Liver (tissue), 8 donors: ENCODE measurements at regions not wholly inside any gene's neighbourhood (a gene's known extent, or its start where the extent isn't known, plus 50 kb on each side); places are given as distances from the start of the nearest gene placed in this dataset.

Experiments used
- DNase-seq: peaks from one replicate; pipeline ENCODE4 v3.0.0-alpha.2; 2017; ENCODE audit warnings: low spot score
- H3K27ac ChIP-seq, 2 donors: one replicate each; pipeline ENCODE4 v1.7.0; 2013; ENCODE audit warnings: inconsistent platforms in 2 of 2, low read length in 2 of 2, control low read depth in 1 of 2, low read depth in 1 of 2, mild to moderate bottlenecking in 1 of 2
- H3K27me3 ChIP-seq, 4 donors: one replicate each; pipeline versions ENCODE4 v1.6.1 to v1.7.0; 2013; ENCODE audit warnings: low read length in 3 of 4, inconsistent platforms in 1 of 4, mild to moderate bottlenecking in 1 of 4, moderate library complexity in 1 of 4; ENCODE audit not compliant: control insufficient read depth in 4 of 4, insufficient read depth in 4 of 4
- H3K36me3 ChIP-seq, 4 donors: one replicate each; pipeline versions ENCODE4 v1.6.1 to v1.7.0; 2013; ENCODE audit warnings: low read length in 3 of 4, mild to moderate bottlenecking in 3 of 4, low read depth in 1 of 4, moderate library complexity in 1 of 4; ENCODE audit not compliant: control insufficient read depth in 4 of 4, insufficient read depth in 3 of 4
- H3K4me1 ChIP-seq, 4 donors: one replicate each; pipeline versions ENCODE4 v1.6.1 to v1.7.0; 2013; ENCODE audit warnings: low read length in 3 of 4, mild to moderate bottlenecking in 3 of 4, moderate library complexity in 1 of 4; ENCODE audit not compliant: control insufficient read depth in 4 of 4, insufficient read depth in 4 of 4
- H3K4me3 ChIP-seq, 3 donors: one replicate each; pipeline versions ENCODE4 v1.6.1 to v1.7.0; 2013; ENCODE audit warnings: low read length in 3 of 3, control low read depth in 1 of 3, low read depth in 1 of 3, mild to moderate bottlenecking in 1 of 3
- H3K9ac ChIP-seq, 2 donors: one replicate each; pipeline ENCODE4 v1.7.0; 2013; ENCODE audit warnings: low read length in 2 of 2, mild to moderate bottlenecking in 2 of 2, moderate library complexity in 2 of 2, control low read depth in 1 of 2, low read depth in 1 of 2
- H3K9me3 ChIP-seq, 4 donors: one replicate each; pipeline versions ENCODE4 v1.6.1 to v1.7.0; 2013; ENCODE audit warnings: low read length in 3 of 4; ENCODE audit not compliant: control insufficient read depth in 4 of 4
- CTCF ChIP-seq: fragments of 150-350 bp; IDR thresholded peaks from 2 replicates; pipeline ENCODE4 v1.5.1; 2017; ENCODE audit warnings: improper control_type of control experiment, low read depth, low read length; ENCODE audit not compliant: missing input control
- EGR1 ChIP-seq, 2 donors: IDR thresholded peaks; 2 replicates each; pipeline ENCODE4 v1.6.1; 2016 to 2018; ENCODE audit warnings: antibody characterized with exemption in 2 of 2, low read depth in 2 of 2
- FOXA1 ChIP-seq: IDR thresholded peaks from 2 replicates; pipeline ENCODE4 v1.6.1; 2016; ENCODE audit warnings: antibody characterized with exemption
- FOXA2 ChIP-seq: IDR thresholded peaks from 2 replicates; pipeline ENCODE4 v1.6.1; 2016; ENCODE audit warnings: antibody characterized with exemption
- GABPA ChIP-seq, 2 donors: IDR thresholded peaks in 1 of 2; conservative IDR thresholded peaks in 1 of 2; 2 replicates each; pipeline ENCODE4 v1.6.1; 2016; ENCODE audit warnings: antibody characterized with exemption in 2 of 2, mild to moderate bottlenecking in 1 of 2, moderate library complexity in 1 of 2
- HNF4A ChIP-seq, 2 donors: conservative IDR thresholded peaks; 2 replicates each; pipeline ENCODE4 v1.6.1; 2016; ENCODE audit warnings: antibody characterized with exemption in 2 of 2, mild to moderate bottlenecking in 2 of 2
- HNF4G ChIP-seq: IDR thresholded peaks from 2 replicates; pipeline ENCODE4 v1.6.1; 2016; ENCODE audit warnings: antibody characterized with exemption
- JUND ChIP-seq, 2 donors: IDR thresholded peaks; 2 replicates each; pipeline ENCODE4 v1.6.1; 2016; ENCODE audit warnings: antibody characterized with exemption in 2 of 2
- RAD21 ChIP-seq, 2 donors: IDR thresholded peaks; 2 replicates each; pipeline ENCODE4 v1.6.1; 2016; ENCODE audit warnings: antibody characterized with exemption in 2 of 2, mild to moderate bottlenecking in 2 of 2
- RXRA ChIP-seq, 2 donors: IDR thresholded peaks; 2 replicates each; pipeline ENCODE4 v1.6.1; 2017 to 2018; ENCODE audit warnings: antibody characterized with exemption in 2 of 2, mild to moderate bottlenecking in 1 of 2
- SP1 ChIP-seq: IDR thresholded peaks from 2 replicates; pipeline ENCODE4 v1.6.1; 2018; ENCODE audit warnings: antibody characterized with exemption, mild to moderate bottlenecking
- TAF1 ChIP-seq: conservative IDR thresholded peaks from 2 replicates; pipeline ENCODE4 v1.6.1; 2016; ENCODE audit warnings: antibody characterized with exemption, mild to moderate bottlenecking
- YY1 ChIP-seq: IDR thresholded peaks from 2 replicates; pipeline ENCODE4 v1.6.1; 2016; ENCODE audit warnings: antibody characterized with exemption, mild to moderate bottlenecking
- WGBS: extraction: QIAGEN DNeasy Blood & Tissue Kit; methylation state at CpG from one replicate; pipeline ENCODE4 v1.1.7; 2013; 5-methylcytosine and 5-hydroxymethylcytosine counted together
- TF ChIP-seq, protein P1 (sequence below): IDR thresholded peaks from 2 replicates; pipeline ENCODE4 v1.6.1; 2016; ENCODE audit warnings: antibody characterized with exemption
- TF ChIP-seq, protein P2 (sequence below): IDR thresholded peaks from 2 replicates; pipeline ENCODE4 v1.6.1; 2016; ENCODE audit warnings: antibody characterized with exemption, mild to moderate bottlenecking
- TF ChIP-seq, protein P3 (sequence below): IDR thresholded peaks from 2 replicates; pipeline ENCODE4 v1.6.1; 2016; ENCODE audit warnings: antibody characterized with exemption
- donor health status: healthy.
- donor health status: healthy.
- donor health status: healthy.
- donor health status: healthy.
- donor health status: healthy.

GRCh38 chr6:99030915-99031314 lies 83.2 kb upstream of the FBXL4 start (continued):
- TF ChIP-seq, protein P1, sequence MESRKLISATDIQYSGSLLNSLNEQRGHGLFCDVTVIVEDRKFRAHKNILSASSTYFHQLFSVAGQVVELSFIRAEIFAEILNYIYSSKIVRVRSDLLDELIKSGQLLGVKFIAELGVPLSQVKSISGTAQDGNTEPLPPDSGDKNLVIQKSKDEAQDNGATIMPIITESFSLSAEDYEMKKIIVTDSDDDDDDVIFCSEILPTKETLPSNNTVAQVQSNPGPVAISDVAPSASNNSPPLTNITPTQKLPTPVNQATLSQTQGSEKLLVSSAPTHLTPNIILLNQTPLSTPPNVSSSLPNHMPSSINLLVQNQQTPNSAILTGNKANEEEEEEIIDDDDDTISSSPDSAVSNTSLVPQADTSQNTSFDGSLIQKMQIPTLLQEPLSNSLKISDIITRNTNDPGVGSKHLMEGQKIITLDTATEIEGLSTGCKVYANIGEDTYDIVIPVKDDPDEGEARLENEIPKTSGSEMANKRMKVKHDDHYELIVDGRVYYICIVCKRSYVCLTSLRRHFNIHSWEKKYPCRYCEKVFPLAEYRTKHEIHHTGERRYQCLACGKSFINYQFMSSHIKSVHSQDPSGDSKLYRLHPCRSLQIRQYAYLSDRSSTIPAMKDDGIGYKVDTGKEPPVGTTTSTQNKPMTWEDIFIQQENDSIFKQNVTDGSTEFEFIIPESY, result no peak
- TF ChIP-seq EGR1 (IDR thresholded peaks at IDR 0.05; ENCODE audit: low read depth in 2 of 2) (no peak), HNF4G (no peak), RAD21 (IDR thresholded peaks at IDR 0.05) (no peak), FOXA2 (no peak), RXRA (IDR thresholded peaks at IDR 0.05) (no peak)

DNA sequence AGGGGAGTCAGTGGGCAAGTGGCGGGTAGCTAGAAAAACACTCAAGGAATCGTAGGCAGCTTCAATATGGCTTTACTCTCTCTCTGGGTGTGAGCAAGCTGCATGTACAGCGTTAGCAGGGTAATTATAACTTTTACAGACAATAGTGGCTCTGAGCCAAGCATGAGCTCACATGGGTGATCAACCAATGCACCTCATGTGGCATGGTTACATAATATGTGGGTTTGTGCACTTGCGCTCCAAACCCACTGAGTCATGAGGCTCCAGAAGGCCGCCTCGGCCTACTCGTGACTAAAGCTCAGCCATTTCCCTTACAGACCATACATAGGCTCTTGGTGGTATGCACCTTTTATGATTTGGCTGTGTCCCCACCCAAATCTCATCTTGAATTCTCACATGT lies 78.4 kb upstream of the FBXL4 start:
- 96% methylated on average over 7 of the region's 7 CpGs for WGBS
- Histone ChIP-seq H3K9ac (no peak overlapping the region), H3K9me3 (no peaks in the 10 kb centered on the region), H3K4me1 (no peaks in the 10 kb centered on the region), H3K36me3 (no peaks in the 10 kb centered on the region), H3K27ac (no peak overlapping the region), H3K4me3 (no peak overlapping the region), H3K27me3 (no peaks in the 10 kb centered on the region)
- DNase-seq, result no peak
- no peak for TF ChIP-seq YY1
- TF ChIP-seq, protein P2, sequence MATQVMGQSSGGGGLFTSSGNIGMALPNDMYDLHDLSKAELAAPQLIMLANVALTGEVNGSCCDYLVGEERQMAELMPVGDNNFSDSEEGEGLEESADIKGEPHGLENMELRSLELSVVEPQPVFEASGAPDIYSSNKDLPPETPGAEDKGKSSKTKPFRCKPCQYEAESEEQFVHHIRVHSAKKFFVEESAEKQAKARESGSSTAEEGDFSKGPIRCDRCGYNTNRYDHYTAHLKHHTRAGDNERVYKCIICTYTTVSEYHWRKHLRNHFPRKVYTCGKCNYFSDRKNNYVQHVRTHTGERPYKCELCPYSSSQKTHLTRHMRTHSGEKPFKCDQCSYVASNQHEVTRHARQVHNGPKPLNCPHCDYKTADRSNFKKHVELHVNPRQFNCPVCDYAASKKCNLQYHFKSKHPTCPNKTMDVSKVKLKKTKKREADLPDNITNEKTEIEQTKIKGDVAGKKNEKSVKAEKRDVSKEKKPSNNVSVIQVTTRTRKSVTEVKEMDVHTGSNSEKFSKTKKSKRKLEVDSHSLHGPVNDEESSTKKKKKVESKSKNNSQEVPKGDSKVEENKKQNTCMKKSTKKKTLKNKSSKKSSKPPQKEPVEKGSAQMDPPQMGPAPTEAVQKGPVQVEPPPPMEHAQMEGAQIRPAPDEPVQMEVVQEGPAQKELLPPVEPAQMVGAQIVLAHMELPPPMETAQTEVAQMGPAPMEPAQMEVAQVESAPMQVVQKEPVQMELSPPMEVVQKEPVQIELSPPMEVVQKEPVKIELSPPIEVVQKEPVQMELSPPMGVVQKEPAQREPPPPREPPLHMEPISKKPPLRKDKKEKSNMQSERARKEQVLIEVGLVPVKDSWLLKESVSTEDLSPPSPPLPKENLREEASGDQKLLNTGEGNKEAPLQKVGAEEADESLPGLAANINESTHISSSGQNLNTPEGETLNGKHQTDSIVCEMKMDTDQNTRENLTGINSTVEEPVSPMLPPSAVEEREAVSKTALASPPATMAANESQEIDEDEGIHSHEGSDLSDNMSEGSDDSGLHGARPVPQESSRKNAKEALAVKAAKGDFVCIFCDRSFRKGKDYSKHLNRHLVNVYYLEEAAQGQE, result no peak
- no peak for TF ChIP-seq HNF4G
- no peak for TF ChIP-seq RAD21 (IDR thresholded peaks at IDR 0.05)
- TF ChIP-seq, protein P3, sequence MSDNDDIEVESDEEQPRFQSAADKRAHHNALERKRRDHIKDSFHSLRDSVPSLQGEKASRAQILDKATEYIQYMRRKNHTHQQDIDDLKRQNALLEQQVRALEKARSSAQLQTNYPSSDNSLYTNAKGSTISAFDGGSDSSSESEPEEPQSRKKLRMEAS, result no peak
- no peak for TF ChIP-seq JUND (IDR thresholded peaks at IDR 0.05)
- TF ChIP-seq EGR1 (IDR thresholded peaks at IDR 0.05; ENCODE audit: low read depth in 2 of 2), result no peak
- TF ChIP-seq TAF1, result no peak
- TF ChIP-seq, protein P1, result no peak
- TF ChIP-seq GABPA (IDR thresholded peaks at IDR 0.05 in 1 of 2, conservative IDR thresholded peaks at IDR 0.05 in 1 of 2), result no peak
- no peak for TF ChIP-seq FOXA2

GRCh38 chr6:99024089-99024488 lies 76.3 kb upstream of the FBXL4 start:
- WGBS, result 97% methylated on average over 3 of the region's 3 CpGs
- Histone ChIP-seq H3K36me3 (no peaks in the 10 kb centered on the region), H3K27ac (no peak overlapping the region), H3K9ac (no peak overlapping the region), H3K4me1 (no peaks in the 10 kb centered on the region), H3K4me3 (no peak overlapping the region), H3K27me3 (no peaks in the 10 kb centered on the region), H3K9me3 (no peaks in the 10 kb centered on the region)
- no peak for TF ChIP-seq EGR1 (IDR thresholded peaks at IDR 0.05; ENCODE audit: low read depth in 2 of 2)
- TF ChIP-seq, protein P1, result no peak
- TF ChIP-seq JUND (IDR thresholded peaks at IDR 0.05), result no peak
- no peak for TF ChIP-seq RAD21 (IDR thresholded peaks at IDR 0.05)
- TF ChIP-seq HNF4A (conservative IDR thresholded peaks at IDR 0.05), result no peak
- TF ChIP-seq GABPA (IDR thresholded peaks at IDR 0.05 in 1 of 2, conservative IDR thresholded peaks at IDR 0.05 in 1 of 2), result no peak
- TF ChIP-seq YY1, result no peak
- no peak for TF ChIP-seq HNF4G
- no peak for TF ChIP-seq SP1
- TF ChIP-seq FOXA1, result no peak
- TF ChIP-seq RXRA (IDR thresholded peaks at IDR 0.05), result no peak
- no peak for TF ChIP-seq FOXA2
- no peak for TF ChIP-seq CTCF
- no peak for DNase-seq
